ENCODE measurements at regions not wholly inside any gene's neighbourhood (a gene's known extent, or its start where the extent isn't known, plus 50 kb on each side); places are given as distances from the start of the nearest gene placed in this dataset.
A peak's percentile ranks its signal among the peaks of the same experiment; 100 is the strongest.

- H4K20me1 ChIP-seq (ENCODE audit: insufficient read depth) = no peaks in the 10 kb centered on the region
- WGBS, 2 experiments (ENCODE audit: low coverage in 1 of 2, low lambda C conversion rate in 2 of 2, missing lambda C conversion rate in 2 of 2) = 6% methylated on average over 1 of the region's 1 CpG
- H3K36me3 ChIP-seq (ENCODE audit: low read depth) = no peaks in the 10 kb centered on the region
- H3K27ac ChIP-seq = no peak overlapping the region
- no peak for DNase-seq
- no peak overlapping the region for H3K4me2 ChIP-seq (ENCODE audit: unreplicated experiment)
- no peaks in the 10 kb centered on the region for H3K4me1 ChIP-seq (ENCODE audit: insufficient read depth)
- in situ Hi-C loops (cut with MboI) = no loop called here
- H3F3A ChIP-seq (ENCODE audit: insufficient read depth) = no peaks in the 10 kb centered on the region
- no peaks in the 10 kb centered on the region for H3K27me3 ChIP-seq (replicated peaks; ENCODE audit: insufficient read depth)
- H3K9ac ChIP-seq = no peak overlapping the region
- TF ChIP-seq EZH2 (IDR thresholded peaks at IDR 0.05; ENCODE audit: insufficient read depth, poor library complexity, severe bottlenecking) (no peak), EZH2phosphoT487 (IDR thresholded peaks at IDR 0.05; ENCODE audit: insufficient read depth, low read depth) (no peak)
- H3K79me2 ChIP-seq (ENCODE audit: insufficient read depth) = no peaks in the 10 kb centered on the region
- no peaks in the 10 kb centered on the region for H3K9me3 ChIP-seq (ENCODE audit: low read depth)
- no peaks in the 10 kb centered on the region for H3K9me2 ChIP-seq (ENCODE audit: insufficient read depth)
- H2AFZ ChIP-seq = no peak overlapping the region
- H3K4me3 ChIP-seq = no peak overlapping the region
Measured at GRCh38 chr21:20874202-20874601, 124.0 kb upstream of the NCAM2 start.

- Histone ChIP-seq H3K9ac (no peak overlapping the region), H3K79me2 (ENCODE audit: insufficient read depth) (no peaks in the 10 kb centered on the region), H3K4me1 (ENCODE audit: insufficient read depth) (no peaks in the 10 kb centered on the region), H3K4me3 (no peak overlapping the region), H3K27ac (no peak overlapping the region), H3K36me3 (ENCODE audit: low read depth) (no peaks in the 10 kb centered on the region), H3F3A (ENCODE audit: insufficient read depth) (no peaks in the 10 kb centered on the region), H3K4me2 (ENCODE audit: unreplicated experiment) (no peak overlapping the region), H2AFZ (no peak overlapping the region), H3K27me3 (replicated peaks; ENCODE audit: insufficient read depth) (no peaks in the 10 kb centered on the region), H4K20me1 (ENCODE audit: insufficient read depth) (no peaks in the 10 kb centered on the region), H3K9me2 (ENCODE audit: insufficient read depth) (no peaks in the 10 kb centered on the region), H3K9me3 (ENCODE audit: low read depth) (no peaks in the 10 kb centered on the region)
- in situ Hi-C loops (cut with MboI) = no loop called here
- TF ChIP-seq EZH2 (IDR thresholded peaks at IDR 0.05; ENCODE audit: insufficient read depth, poor library complexity, severe bottlenecking) (no peak), EZH2phosphoT487 (IDR thresholded peaks at IDR 0.05; ENCODE audit: insufficient read depth, low read depth) (no peak)
- DNase-seq = no peak
Measured at GRCh38 chr21:20875742-20876141, 122.5 kb upstream of the NCAM2 start.

GRCh38 chr21:20877976-20878375 is 120.2 kb upstream of the NCAM2 start:
- H2AFZ ChIP-seq = no peak overlapping the region
- H3K9me2 ChIP-seq (ENCODE audit: insufficient read depth) = no peaks in the 10 kb centered on the region
- in situ Hi-C loops (cut with MboI) = no loop called here
- H3K27ac ChIP-seq = no peak overlapping the region
- H3K9ac ChIP-seq = no peak overlapping the region
- H3F3A ChIP-seq (ENCODE audit: insufficient read depth) = no peaks in the 10 kb centered on the region
- H4K20me1 ChIP-seq (ENCODE audit: insufficient read depth) = no peaks in the 10 kb centered on the region
- no peaks in the 10 kb centered on the region for H3K9me3 ChIP-seq (ENCODE audit: low read depth)
- WGBS, 2 experiments (ENCODE audit: low coverage in 1 of 2, low lambda C conversion rate in 2 of 2, missing lambda C conversion rate in 2 of 2) = 38 to 46% methylated on average over 2 of the region's 2 CpGs
- H3K27me3 ChIP-seq (replicated peaks; ENCODE audit: insufficient read depth) = no peaks in the 10 kb centered on the region
- no peaks in the 10 kb centered on the region for H3K36me3 ChIP-seq (ENCODE audit: low read depth)
- H3K4me3 ChIP-seq = no peak overlapping the region
- H3K4me2 ChIP-seq (ENCODE audit: unreplicated experiment) = no peak overlapping the region
- TF ChIP-seq EZH2phosphoT487 (IDR thresholded peaks at IDR 0.05; ENCODE audit: insufficient read depth, low read depth) = no peak
- no peak for TF ChIP-seq EZH2 (IDR thresholded peaks at IDR 0.05; ENCODE audit: insufficient read depth, poor library complexity, severe bottlenecking)
- no peak for DNase-seq
- no peaks in the 10 kb centered on the region for H3K4me1 ChIP-seq (ENCODE audit: insufficient read depth)
- H3K79me2 ChIP-seq (ENCODE audit: insufficient read depth) = no peaks in the 10 kb centered on the region

GRCh38 chr21:20882462-20883407 is 115.5 kb upstream of the NCAM2 start:
- Histone ChIP-seq H3K27me3 (replicated peaks; ENCODE audit: insufficient read depth) (no peaks in the 10 kb centered on the region), H3F3A (ENCODE audit: insufficient read depth) (no peaks in the 10 kb centered on the region), H2AFZ (no peak overlapping the region), H4K20me1 (ENCODE audit: insufficient read depth) (no peaks in the 10 kb centered on the region), H3K36me3 (ENCODE audit: low read depth) (no peaks in the 10 kb centered on the region), H3K27ac (no peak overlapping the region), H3K4me3 (no peak overlapping the region), H3K9me3 (ENCODE audit: low read depth) (no peaks in the 10 kb centered on the region), H3K4me2 (ENCODE audit: unreplicated experiment) (no peak overlapping the region), H3K79me2 (ENCODE audit: insufficient read depth) (no peaks in the 10 kb centered on the region), H3K9me2 (ENCODE audit: insufficient read depth) (no peaks in the 10 kb centered on the region), H3K4me1 (ENCODE audit: insufficient read depth) (no peaks in the 10 kb centered on the region), H3K9ac (no peak overlapping the region)
- TF ChIP-seq EZH2phosphoT487 (IDR thresholded peaks at IDR 0.05; ENCODE audit: insufficient read depth, low read depth) (no peak), EZH2 (IDR thresholded peaks at IDR 0.05; ENCODE audit: insufficient read depth, poor library complexity, severe bottlenecking) (no peak)
- DNase-seq = peak; percentile 20
- 16 to 19% methylated on average over 9 of the region's 9 CpGs for WGBS, 2 experiments (ENCODE audit: low coverage in 1 of 2, low lambda C conversion rate in 2 of 2, missing lambda C conversion rate in 2 of 2)
- in situ Hi-C loops (cut with MboI) = no loop called here
